ENCODE measurements at regions not wholly inside any gene's neighbourhood (a gene's known extent, or its start where the extent isn't known, plus 50 kb on each side); places are given as distances from the start of the nearest gene placed in this dataset.
A peak's percentile ranks its signal among the peaks of the same experiment; 100 is the strongest.

GRCh38 chr1:216907100-216907499 lies 183.9 kb upstream of the ESRRG start:
- intact Hi-C loops (cut with DNase I): no loop called here
- peaks cover 0 to 4% (median 0%) of the 10 kb centered on the region in 3 donors for H3K4me1 ChIP-seq (ENCODE audit: control insufficient read depth in 2 of 3, insufficient read depth in 2 of 3, low read depth in 1 of 3, low read length in 3 of 3)
- FAIRE-seq (no peak), DNase-seq (no peak)
- no peak overlapping the region for H3K4me3 ChIP-seq (ENCODE audit: low read length in 3 of 3)
- no peaks in the 10 kb centered on the region for H3K9me3 ChIP-seq (ENCODE audit: control insufficient read depth in 2 of 3, insufficient read depth in 1 of 3, low read length in 3 of 3)
- no peaks in the 10 kb centered on the region for H3K27me3 ChIP-seq (ENCODE audit: control insufficient read depth, insufficient read depth, low read length)
- no peak overlapping the region for H3K9ac ChIP-seq (ENCODE audit: low read length in 3 of 3)
- no peak for TF ChIP-seq CTCF (IDR thresholded peaks at IDR 0.05; ENCODE audit: borderline replicate concordance, extremely low read depth, insufficient read depth)
- H3K36me3 ChIP-seq (ENCODE audit: control insufficient read depth in 2 of 3, insufficient read depth in 3 of 3, low read length in 3 of 3): no peaks in the 10 kb centered on the region
- H3K27ac ChIP-seq (ENCODE audit: low read depth in 2 of 2, low read length in 2 of 2): no peak overlapping the region

- Histone ChIP-seq H3K9ac (ENCODE audit: low read length in 3 of 3) (no peak overlapping the region), H3K9me3 (ENCODE audit: control insufficient read depth in 2 of 3, insufficient read depth in 1 of 3, low read length in 3 of 3) (no peaks in the 10 kb centered on the region), H3K4me1 (ENCODE audit: control insufficient read depth in 2 of 3, insufficient read depth in 2 of 3, low read depth in 1 of 3, low read length in 3 of 3) (peaks cover 0 to 4% (median 0%) of the 10 kb centered on the region in 3 donors), H3K4me3 (ENCODE audit: low read length in 3 of 3) (no peak overlapping the region), H3K36me3 (ENCODE audit: control insufficient read depth in 2 of 3, insufficient read depth in 3 of 3, low read length in 3 of 3) (no peaks in the 10 kb centered on the region), H3K27ac (ENCODE audit: low read depth in 2 of 2, low read length in 2 of 2) (no peak overlapping the region), H3K27me3 (ENCODE audit: control insufficient read depth, insufficient read depth, low read length) (no peaks in the 10 kb centered on the region)
- FAIRE-seq (no peak), DNase-seq (no peak)
- intact Hi-C loops (cut with DNase I): no loop called here
- TF ChIP-seq CTCF (IDR thresholded peaks at IDR 0.05; ENCODE audit: borderline replicate concordance, extremely low read depth, insufficient read depth): no peak
These were observed 182.6 kb upstream of the ESRRG start for GRCh38 chr1:216905781-216906180.

- no peak for TF ChIP-seq CTCF (IDR thresholded peaks at IDR 0.05; ENCODE audit: borderline replicate concordance, extremely low read depth, insufficient read depth)
- Histone ChIP-seq H3K9ac (ENCODE audit: low read length in 3 of 3) (peak overlapping the region in 1 of 3 donors; percentile 66), H3K4me1 (ENCODE audit: control insufficient read depth in 2 of 3, insufficient read depth in 2 of 3, low read depth in 1 of 3, low read length in 3 of 3) (peaks cover 0 to 4% (median 0%) of the 10 kb centered on the region in 3 donors), H3K4me3 (ENCODE audit: low read length in 3 of 3) (peak overlapping the region in 2 of 3 donors; percentile 68 to 78), H3K27ac (ENCODE audit: low read depth in 2 of 2, low read length in 2 of 2) (peak overlapping the region; percentile 14 to 76), H3K9me3 (ENCODE audit: control insufficient read depth in 2 of 3, insufficient read depth in 1 of 3, low read length in 3 of 3) (no peaks in the 10 kb centered on the region), H3K36me3 (ENCODE audit: control insufficient read depth in 2 of 3, insufficient read depth in 3 of 3, low read length in 3 of 3) (no peaks in the 10 kb centered on the region), H3K27me3 (ENCODE audit: control insufficient read depth, insufficient read depth, low read length) (no peaks in the 10 kb centered on the region)
- intact Hi-C loops (cut with DNase I): no loop called here
- peak; percentile 6 for FAIRE-seq
- peak in 1 of 5 donors; percentile 22 for DNase-seq
These were observed 181.9 kb upstream of the ESRRG start for GRCh38 chr1:216905137-216905536.

GRCh38 chr1:216904471-216904870 lies 181.2 kb upstream of the ESRRG start:
- no peak for TF ChIP-seq CTCF (IDR thresholded peaks at IDR 0.05; ENCODE audit: borderline replicate concordance, extremely low read depth, insufficient read depth)
- H3K4me3 ChIP-seq (ENCODE audit: low read length in 3 of 3): peak overlapping the region in 2 of 3 donors; percentile 68 to 78
- FAIRE-seq: no peak
- H3K27ac ChIP-seq (ENCODE audit: low read depth in 2 of 2, low read length in 2 of 2): peak overlapping the region; percentile 14 to 48
- no peaks in the 10 kb centered on the region for H3K27me3 ChIP-seq (ENCODE audit: control insufficient read depth, insufficient read depth, low read length)
- no peaks in the 10 kb centered on the region for H3K9me3 ChIP-seq (ENCODE audit: control insufficient read depth in 2 of 3, insufficient read depth in 1 of 3, low read length in 3 of 3)
- peak overlapping the region in 2 of 3 donors; percentile 37 to 66 for H3K9ac ChIP-seq (ENCODE audit: low read length in 3 of 3)
- intact Hi-C loops (cut with DNase I): no loop called here
- H3K4me1 ChIP-seq (ENCODE audit: control insufficient read depth in 2 of 3, insufficient read depth in 2 of 3, low read depth in 1 of 3, low read length in 3 of 3): peaks cover 0 to 4% (median 0%) of the 10 kb centered on the region in 3 donors
- no peaks in the 10 kb centered on the region for H3K36me3 ChIP-seq (ENCODE audit: control insufficient read depth in 2 of 3, insufficient read depth in 3 of 3, low read length in 3 of 3)
- DNase-seq: no peak

All from kidney (tissue), 13 donors.